ENCODE measurements at regions not wholly inside any gene's neighbourhood (a gene's known extent, or its start where the extent isn't known, plus 50 kb on each side); places are given as distances from the start of the nearest gene placed in this dataset.

GRCh38 chr18:25604196-25604893 lies 252.4 kb upstream of the ZNF521 start:
- Mint-ChIP-seq H3K27me3 (peaks cover 11% of the 10 kb centered on the region), H3K4me3 (no peak overlapping the region), H3K27ac (no peak overlapping the region), H3K9me3 (no peaks in the 10 kb centered on the region), H3K36me3 (no peaks in the 10 kb centered on the region), H3K4me1 (no peaks in the 10 kb centered on the region)
- DNase-seq (ENCODE audit: low spot score in 2 of 2), result no peak
- no peak for ATAC-seq (ENCODE audit: low read depth)

GRCh38 chr18:25599443-25599842 lies 247.5 kb upstream of the ZNF521 start:
- ATAC-seq (ENCODE audit: low read depth) (no peak), DNase-seq (ENCODE audit: low spot score in 2 of 2) (no peak)
- no peak overlapping the region for H3K4me3 Mint-ChIP-seq
- H3K9me3 Mint-ChIP-seq, result no peaks in the 10 kb centered on the region
- peaks cover 11% of the 10 kb centered on the region for H3K27me3 Mint-ChIP-seq
- no peaks in the 10 kb centered on the region for H3K4me1 Mint-ChIP-seq
- no peak overlapping the region for H3K27ac Mint-ChIP-seq
- no peaks in the 10 kb centered on the region for H3K36me3 Mint-ChIP-seq

- Mint-ChIP-seq H3K27me3 (peaks cover 8% of the 10 kb centered on the region), H3K4me1 (no peaks in the 10 kb centered on the region), H3K36me3 (no peaks in the 10 kb centered on the region), H3K4me3 (no peak overlapping the region), H3K9me3 (no peaks in the 10 kb centered on the region), H3K27ac (no peak overlapping the region)
- no peak for DNase-seq (ENCODE audit: low spot score in 2 of 2)
- ATAC-seq (ENCODE audit: low read depth), result no peak
Measured at GRCh38 chr18:25597476-25597875, 245.5 kb upstream of the ZNF521 start.

- no peaks in the 10 kb centered on the region for H3K27me3 Mint-ChIP-seq
- no peaks in the 10 kb centered on the region for H3K4me1 Mint-ChIP-seq
- ATAC-seq (ENCODE audit: low read depth) (no peak), DNase-seq (ENCODE audit: low spot score in 2 of 2) (no peak)
- no peak overlapping the region for H3K27ac Mint-ChIP-seq
- no peaks in the 10 kb centered on the region for H3K9me3 Mint-ChIP-seq
- H3K4me3 Mint-ChIP-seq, result no peak overlapping the region
- no peaks in the 10 kb centered on the region for H3K36me3 Mint-ChIP-seq
Measured at GRCh38 chr18:25595274-25596060, 243.5 kb upstream of the ZNF521 start.

- H3K36me3 Mint-ChIP-seq, result no peaks in the 10 kb centered on the region
- H3K9me3 Mint-ChIP-seq, result no peaks in the 10 kb centered on the region
- no peak for ATAC-seq (ENCODE audit: low read depth)
- H3K4me3 Mint-ChIP-seq, result no peak overlapping the region
- DNase-seq (ENCODE audit: low spot score in 2 of 2), result no peak
- no peaks in the 10 kb centered on the region for H3K4me1 Mint-ChIP-seq
- H3K27me3 Mint-ChIP-seq, result no peaks in the 10 kb centered on the region
- H3K27ac Mint-ChIP-seq, result no peak overlapping the region
Measured at GRCh38 chr18:25594351-25594750, 242.4 kb upstream of the ZNF521 start.

- Mint-ChIP-seq H3K27ac (no peak overlapping the region), H3K4me3 (no peak overlapping the region), H3K9me3 (peaks cover 4% of the 10 kb centered on the region), H3K27me3 (no peaks in the 10 kb centered on the region), H3K4me1 (no peaks in the 10 kb centered on the region), H3K36me3 (no peaks in the 10 kb centered on the region)
- no peak for DNase-seq (ENCODE audit: low spot score in 2 of 2)
- no peak for ATAC-seq (ENCODE audit: low read depth)
Measured at GRCh38 chr18:25592804-25593360, 240.9 kb upstream of the ZNF521 start.

- DNase-seq (ENCODE audit: low spot score in 2 of 2), result no peak
- Mint-ChIP-seq H3K4me3 (no peak overlapping the region), H3K36me3 (no peaks in the 10 kb centered on the region), H3K27ac (no peak overlapping the region), H3K4me1 (no peaks in the 10 kb centered on the region), H3K9me3 (peaks cover 9% of the 10 kb centered on the region), H3K27me3 (no peaks in the 10 kb centered on the region)
- ATAC-seq (ENCODE audit: low read depth), result no peak
Measured at GRCh38 chr18:25590456-25590855, 238.5 kb upstream of the ZNF521 start.

- DNase-seq (ENCODE audit: low spot score in 2 of 2) (no peak), ATAC-seq (ENCODE audit: low read depth) (no peak)
- Mint-ChIP-seq H3K4me1 (no peaks in the 10 kb centered on the region), H3K36me3 (no peaks in the 10 kb centered on the region), H3K27me3 (no peaks in the 10 kb centered on the region), H3K27ac (no peak overlapping the region), H3K4me3 (no peak overlapping the region), H3K9me3 (peaks cover 9% of the 10 kb centered on the region)
Measured at GRCh38 chr18:25587545-25587944, 235.6 kb upstream of the ZNF521 start.

GRCh38 chr18:25568986-25569385 lies 217.0 kb upstream of the ZNF521 start:
- Mint-ChIP-seq H3K4me3 (no peak overlapping the region), H3K4me1 (no peaks in the 10 kb centered on the region), H3K9me3 (no peaks in the 10 kb centered on the region), H3K27ac (no peak overlapping the region), H3K36me3 (no peaks in the 10 kb centered on the region), H3K27me3 (no peaks in the 10 kb centered on the region)
- ATAC-seq (ENCODE audit: low read depth), result no peak
- no peak for DNase-seq (ENCODE audit: low spot score in 2 of 2)

- no peak for DNase-seq (ENCODE audit: low spot score in 2 of 2)
- Mint-ChIP-seq H3K4me3 (no peak overlapping the region), H3K27ac (no peak overlapping the region), H3K9me3 (no peaks in the 10 kb centered on the region), H3K27me3 (no peaks in the 10 kb centered on the region), H3K36me3 (no peaks in the 10 kb centered on the region), H3K4me1 (no peaks in the 10 kb centered on the region)
- ATAC-seq (ENCODE audit: low read depth), result no peak
Measured at GRCh38 chr18:25563816-25564683, 212.1 kb upstream of the ZNF521 start.

GRCh38 chr18:25563346-25563745 lies 211.4 kb upstream of the ZNF521 start:
- no peaks in the 10 kb centered on the region for H3K4me1 Mint-ChIP-seq
- no peaks in the 10 kb centered on the region for H3K9me3 Mint-ChIP-seq
- H3K36me3 Mint-ChIP-seq, result no peaks in the 10 kb centered on the region
- DNase-seq (ENCODE audit: low spot score in 2 of 2) (no peak), ATAC-seq (ENCODE audit: low read depth) (no peak)
- H3K27me3 Mint-ChIP-seq, result no peaks in the 10 kb centered on the region
- no peak overlapping the region for H3K4me3 Mint-ChIP-seq
- H3K27ac Mint-ChIP-seq, result no peak overlapping the region

GRCh38 chr18:25561918-25562317 lies 210.0 kb upstream of the ZNF521 start:
- H3K36me3 Mint-ChIP-seq, result no peaks in the 10 kb centered on the region
- no peaks in the 10 kb centered on the region for H3K4me1 Mint-ChIP-seq
- no peaks in the 10 kb centered on the region for H3K9me3 Mint-ChIP-seq
- ATAC-seq (ENCODE audit: low read depth) (no peak), DNase-seq (ENCODE audit: low spot score in 2 of 2) (no peak)
- no peak overlapping the region for H3K27ac Mint-ChIP-seq
- no peaks in the 10 kb centered on the region for H3K27me3 Mint-ChIP-seq
- H3K4me3 Mint-ChIP-seq, result no peak overlapping the region

- H3K27me3 Mint-ChIP-seq, result no peaks in the 10 kb centered on the region
- no peak overlapping the region for H3K27ac Mint-ChIP-seq
- no peak overlapping the region for H3K4me3 Mint-ChIP-seq
- H3K4me1 Mint-ChIP-seq, result no peaks in the 10 kb centered on the region
- no peaks in the 10 kb centered on the region for H3K9me3 Mint-ChIP-seq
- ATAC-seq (ENCODE audit: low read depth), result no peak
- H3K36me3 Mint-ChIP-seq, result no peaks in the 10 kb centered on the region
- DNase-seq (ENCODE audit: low spot score in 2 of 2), result no peak
Measured at GRCh38 chr18:25560369-25560768, 208.4 kb upstream of the ZNF521 start.

GRCh38 chr18:25557011-25557410 lies 205.0 kb upstream of the ZNF521 start:
- Mint-ChIP-seq H3K27ac (no peak overlapping the region), H3K4me1 (no peaks in the 10 kb centered on the region), H3K27me3 (no peaks in the 10 kb centered on the region), H3K9me3 (no peaks in the 10 kb centered on the region), H3K36me3 (no peaks in the 10 kb centered on the region), H3K4me3 (no peak overlapping the region)
- no peak for DNase-seq (ENCODE audit: low spot score in 2 of 2)
- no peak for ATAC-seq (ENCODE audit: low read depth)

Data from memory B cell (primary cell).